NB4 (cell line): ENCODE measurements at regions not wholly inside any gene's neighbourhood (a gene's known extent, or its start where the extent isn't known, plus 50 kb on each side); places are given as distances from the start of the nearest gene placed in this dataset.

Source experiments
- CTCF ChIP-seq: IDR thresholded peaks from one replicate; pipeline ENCODE4 v1.5.1; 2012; ENCODE audit warnings: low read depth, low read length
- MAX ChIP-seq: IDR thresholded peaks from 2 replicates; pipeline ENCODE4 v1.6.1; 2011; ENCODE audit warnings: low read depth, low read length
- MYC ChIP-seq: IDR thresholded peaks from 2 replicates; pipeline ENCODE4 v1.6.1; 2011; ENCODE audit warnings: low read depth, low read length
- POLR2A ChIP-seq: IDR thresholded peaks from 2 replicates; pipeline ENCODE4 v1.6.1; 2011; ENCODE audit warnings: mild to moderate bottlenecking; ENCODE audit not compliant: insufficient read length; ENCODE audit errors: extremely low read depth

- TF ChIP-seq CTCF: no peak
- no peak for TF ChIP-seq MAX
- no peak for TF ChIP-seq POLR2A
- no peak for TF ChIP-seq MYC
Measured at GRCh38 chr18:30512872-30513271, 529.7 kb downstream of the DSC3 start.
